Activated CD4-positive, alpha-beta T cell treated with anti-CD3 and anti-CD28 coated beads, Interleukin-2, amount 50 U/mL, for 48 hours (primary cell): ENCODE measurements at regions not wholly inside any gene's neighbourhood (a gene's known extent, or its start where the extent isn't known, plus 50 kb on each side); places are given as distances from the start of the nearest gene placed in this dataset.
"Not testable (repeated sequence)": the region's sequence is repeated elsewhere in the genome, so short reads cannot be mapped to it uniquely, and the experiment has no call there.

Experiments
- DNase-seq, 2 experiments: peaks; one replicate each; pipeline ENCODE4 v3.0.0-alpha.2; 2020

GRCh38 chr3:18593231-18593630 lies 168.1 kb upstream of the SATB1 start:
- DNase-seq: no peak

DNA sequence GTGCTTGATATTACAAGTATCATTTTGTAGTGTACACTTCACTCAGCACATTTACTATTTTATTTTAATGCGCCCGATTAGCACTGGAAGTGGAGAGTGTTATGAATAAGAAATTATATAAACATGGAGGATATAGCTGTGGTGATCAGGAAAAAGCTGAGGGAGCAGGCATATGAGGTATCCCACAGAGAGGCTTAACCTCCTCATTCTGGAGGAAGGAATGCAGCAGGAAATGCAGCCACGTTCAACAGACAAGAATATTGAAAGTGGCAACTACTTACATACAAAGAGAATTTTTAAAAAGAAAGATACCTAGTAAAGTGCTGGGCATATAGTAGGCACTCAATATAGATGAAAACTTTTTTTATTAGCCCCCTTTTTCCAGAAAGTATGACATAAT lies 166.0 kb upstream of the SATB1 start:
- no peak for DNase-seq

DNA sequence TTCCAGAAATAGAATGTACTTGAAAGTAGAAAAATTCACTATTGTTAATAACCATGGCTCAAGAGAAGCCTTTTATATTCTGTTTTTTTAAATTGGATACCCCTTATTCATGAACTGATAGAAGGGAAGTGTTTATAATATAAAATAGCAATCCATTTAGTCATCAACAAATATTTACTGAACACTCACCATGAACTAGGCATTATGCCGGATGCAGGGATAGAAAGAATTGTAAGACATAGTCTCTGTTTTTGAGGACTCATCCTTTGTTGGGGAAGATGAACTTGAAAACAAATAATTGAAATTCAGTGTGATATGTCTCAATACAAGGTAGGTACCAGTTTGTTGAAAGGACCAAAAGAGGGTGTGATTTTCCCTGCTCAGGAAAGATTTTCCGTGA lies 160.9 kb upstream of the SATB1 start:
- DNase-seq: no peak

DNA sequence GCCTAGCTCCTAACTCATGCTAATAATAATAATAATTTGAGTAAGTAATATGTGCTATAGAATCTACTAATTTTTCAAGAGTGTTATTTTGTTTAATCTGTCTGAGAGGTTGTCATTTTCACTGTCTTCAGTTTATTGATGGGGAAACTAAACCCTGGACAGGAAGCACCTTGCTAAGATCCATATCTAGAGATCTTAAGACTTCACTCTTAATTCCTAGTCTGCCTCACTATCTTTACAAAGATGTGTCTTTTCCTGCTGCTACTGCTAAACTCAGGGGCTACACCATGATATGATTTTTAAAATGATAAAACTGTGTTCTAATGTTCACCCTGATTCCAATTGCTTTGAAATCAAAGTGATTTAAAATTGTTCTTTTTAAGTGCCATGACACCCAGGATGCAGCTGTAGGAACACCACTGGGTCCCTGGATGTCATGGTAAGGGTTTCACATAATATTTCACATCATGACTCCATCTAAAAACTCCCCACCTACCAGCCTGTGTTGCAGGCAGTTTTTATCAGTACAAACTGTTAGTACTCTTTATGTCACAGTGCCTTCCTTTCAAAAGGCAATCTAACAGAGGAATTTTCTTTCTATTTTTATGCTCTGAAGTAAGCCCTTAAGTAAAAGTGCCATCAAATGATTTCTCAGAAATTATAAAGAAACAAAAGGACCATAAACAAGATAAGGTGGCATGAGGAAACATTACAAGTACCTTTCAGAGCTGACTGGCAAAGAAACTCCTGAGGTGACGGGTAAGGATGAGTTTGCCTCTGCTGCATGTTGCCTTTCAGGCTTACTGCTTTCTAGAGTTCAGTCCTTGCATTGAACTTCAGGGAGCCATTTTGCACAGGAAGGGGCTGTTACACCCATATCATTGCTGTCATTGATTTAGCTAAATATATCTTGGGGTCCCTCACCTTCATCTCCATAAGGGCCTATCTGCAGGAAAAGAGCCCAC lies 160.1 kb upstream of the SATB1 start:
- no peak for DNase-seq

DNA sequence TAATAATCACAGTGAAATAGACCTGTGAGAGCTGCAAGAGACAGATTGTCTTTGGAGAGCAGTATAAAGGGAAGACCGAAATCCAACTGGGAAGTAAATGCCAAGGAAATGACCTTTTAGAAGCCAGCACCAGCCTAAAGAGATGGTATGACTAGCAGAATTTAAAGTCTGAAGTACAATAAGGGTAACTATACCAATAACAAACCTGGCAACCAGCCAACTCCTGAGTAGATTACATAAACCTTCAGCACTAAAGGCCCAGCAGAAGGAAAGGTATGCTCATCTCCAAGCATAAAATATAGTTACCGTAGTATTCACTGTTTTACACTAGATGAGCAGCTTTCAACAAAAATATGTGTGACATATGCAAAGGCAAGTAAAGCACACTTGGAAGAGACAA lies 155.1 kb upstream of the SATB1 start:
- DNase-seq: no peak

DNA sequence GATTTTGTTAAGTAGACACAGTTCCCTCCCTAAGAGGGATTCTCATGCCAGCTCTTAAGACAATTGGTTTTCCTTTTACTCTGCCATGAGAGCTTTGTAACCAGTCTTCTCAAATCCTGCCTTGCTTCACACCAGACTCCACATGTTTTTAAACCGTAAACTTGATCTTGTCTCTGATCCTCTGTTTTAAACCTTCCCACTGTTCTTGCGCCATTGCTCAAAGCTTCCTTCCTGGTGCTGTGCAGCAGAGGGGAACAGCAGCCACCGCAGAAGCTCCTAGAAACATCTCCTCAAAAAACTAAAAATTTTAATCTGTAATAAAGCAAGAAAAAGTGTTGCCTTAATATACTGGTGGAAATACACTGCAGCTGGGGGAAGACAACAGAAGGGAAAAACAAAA lies 154.5 kb upstream of the SATB1 start:
- DNase-seq: no peak

DNA sequence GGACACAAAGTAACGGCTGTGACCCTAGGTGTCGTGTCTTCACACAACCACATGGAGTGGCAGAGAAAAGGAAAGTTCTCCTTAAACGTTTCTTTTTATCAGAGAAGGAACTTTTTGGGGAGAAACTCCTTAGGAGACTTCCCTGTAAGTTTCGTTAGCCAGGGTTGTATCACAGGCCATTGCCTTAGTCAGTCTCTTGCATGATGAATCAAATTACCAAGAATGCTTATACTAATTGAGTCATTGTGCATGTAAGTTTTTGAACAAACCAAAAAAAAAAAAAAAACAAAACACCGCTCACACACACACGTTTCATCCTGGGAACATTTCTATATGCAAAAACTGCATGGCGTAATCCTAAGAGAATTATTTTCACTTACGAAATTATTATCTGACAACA lies 150.4 kb upstream of the SATB1 start:
- no peak for DNase-seq

GRCh38 chr3:18572809-18573208 lies 147.7 kb upstream of the SATB1 start:
- DNase-seq: no peak

- no peak for DNase-seq
Measured at GRCh38 chr3:18567293-18567692, 142.2 kb upstream of the SATB1 start.

- no peak for DNase-seq
Measured at GRCh38 chr3:18562364-18563154, 137.4 kb upstream of the SATB1 start.

DNA sequence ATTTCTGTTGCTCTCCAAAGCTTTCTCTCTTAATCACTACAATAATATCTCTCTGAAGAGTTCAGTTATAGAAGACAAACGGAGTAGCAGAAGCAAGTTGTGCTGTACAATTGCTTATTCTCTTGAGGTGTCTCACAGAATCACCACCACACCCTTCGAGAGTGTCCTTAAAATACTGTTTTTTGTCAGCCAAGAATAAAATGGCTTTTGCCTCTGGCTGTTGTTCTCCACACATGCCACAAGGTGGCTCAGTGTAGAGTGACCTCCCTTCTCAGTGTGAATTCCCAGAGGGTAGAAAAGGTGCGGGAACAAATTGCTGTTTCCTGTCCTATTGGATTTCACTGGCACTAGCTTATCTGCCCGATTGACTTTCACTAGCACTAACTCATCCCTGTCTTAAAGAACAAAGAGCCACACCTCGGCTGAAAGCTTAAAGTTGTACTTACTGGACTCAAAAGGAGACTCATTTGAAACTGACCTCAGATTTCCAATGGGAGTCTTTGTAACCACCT lies 134.2 kb upstream of the SATB1 start:
- DNase-seq: peak; percentile 28 to 46

DNA sequence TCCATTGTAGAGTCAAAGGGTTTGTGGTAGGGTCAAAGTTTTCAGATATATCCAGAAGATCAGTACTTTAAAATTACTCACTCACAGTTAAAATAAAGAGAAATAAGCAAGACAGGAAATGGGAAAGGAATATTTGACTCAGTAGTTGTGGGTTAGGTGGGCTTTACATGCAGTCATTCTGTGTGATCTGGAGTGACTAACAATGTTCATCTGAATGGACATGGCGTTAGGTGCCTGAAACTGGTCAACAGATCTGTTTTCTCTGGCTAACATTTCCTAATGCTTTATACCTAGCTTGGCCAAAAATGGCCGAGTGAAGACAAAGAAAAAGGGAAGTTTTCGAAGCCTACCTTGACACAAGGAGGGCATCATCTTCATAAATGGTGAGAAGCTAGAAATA lies 133.4 kb upstream of the SATB1 start:
- peak in 1 of 2 experiments; percentile 19 for DNase-seq

GRCh38 chr3:18557216-18557615 lies 132.1 kb upstream of the SATB1 start:
- DNase-seq: no peak

DNA sequence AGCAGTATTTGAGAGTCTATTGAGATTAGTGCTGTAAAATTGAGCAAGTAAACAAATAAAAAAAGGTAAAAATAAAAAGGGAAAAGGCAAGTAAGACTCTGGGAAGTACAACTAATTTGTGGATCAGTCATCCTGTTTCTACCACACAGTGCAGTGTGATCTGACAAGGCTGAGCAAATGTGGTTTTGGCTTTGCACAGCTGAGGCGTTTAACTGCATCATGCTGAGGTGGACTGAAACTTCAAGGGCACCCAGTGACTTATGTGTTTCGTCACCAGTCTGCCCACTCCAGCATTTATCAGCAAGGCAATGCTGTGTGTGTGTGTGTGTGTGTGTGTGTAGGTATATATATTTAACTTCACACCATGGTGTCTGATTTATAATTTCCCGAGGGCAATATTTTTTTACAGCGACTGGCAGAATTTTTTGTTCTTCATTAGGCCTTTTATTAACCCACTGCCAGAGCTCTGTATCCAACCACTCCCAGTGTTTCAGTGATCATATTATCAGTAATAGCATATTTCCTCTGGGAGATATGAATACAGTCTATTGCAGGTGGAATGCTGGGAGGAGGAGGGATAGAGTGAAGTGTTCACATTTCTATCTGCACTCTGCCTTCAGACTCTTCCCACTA lies 131.5 kb upstream of the SATB1 start:
- DNase-seq: peak; percentile 74 to 83

GRCh38 chr3:18556001-18556408 lies 130.9 kb upstream of the SATB1 start:
- DNase-seq: peak; percentile 37 to 63

- not testable (repeated sequence) for DNase-seq
Measured at GRCh38 chr3:18552579-18553105, 127.5 kb upstream of the SATB1 start.

DNA sequence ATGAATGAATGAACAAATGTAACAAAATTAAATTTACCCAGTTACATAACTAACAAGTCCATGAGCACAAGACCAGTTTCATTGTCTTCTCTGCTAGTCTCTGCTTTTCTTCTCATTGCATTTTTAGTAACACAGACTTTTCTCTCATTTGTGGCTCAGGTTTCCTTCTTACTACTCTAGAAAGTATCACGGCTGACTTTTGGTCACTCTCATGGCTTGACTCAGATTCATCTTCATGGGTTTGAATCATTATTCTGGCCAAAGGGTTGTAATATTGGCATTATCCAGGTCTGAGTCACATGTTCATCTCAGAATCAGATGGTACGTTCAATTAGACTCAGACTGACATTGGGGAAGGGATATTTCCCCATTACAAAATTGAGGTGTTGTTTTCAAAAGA lies 121.5 kb upstream of the SATB1 start:
- no peak for DNase-seq

- no peak for DNase-seq
Measured at GRCh38 chr3:18544146-18544545, 119.0 kb upstream of the SATB1 start.

DNA sequence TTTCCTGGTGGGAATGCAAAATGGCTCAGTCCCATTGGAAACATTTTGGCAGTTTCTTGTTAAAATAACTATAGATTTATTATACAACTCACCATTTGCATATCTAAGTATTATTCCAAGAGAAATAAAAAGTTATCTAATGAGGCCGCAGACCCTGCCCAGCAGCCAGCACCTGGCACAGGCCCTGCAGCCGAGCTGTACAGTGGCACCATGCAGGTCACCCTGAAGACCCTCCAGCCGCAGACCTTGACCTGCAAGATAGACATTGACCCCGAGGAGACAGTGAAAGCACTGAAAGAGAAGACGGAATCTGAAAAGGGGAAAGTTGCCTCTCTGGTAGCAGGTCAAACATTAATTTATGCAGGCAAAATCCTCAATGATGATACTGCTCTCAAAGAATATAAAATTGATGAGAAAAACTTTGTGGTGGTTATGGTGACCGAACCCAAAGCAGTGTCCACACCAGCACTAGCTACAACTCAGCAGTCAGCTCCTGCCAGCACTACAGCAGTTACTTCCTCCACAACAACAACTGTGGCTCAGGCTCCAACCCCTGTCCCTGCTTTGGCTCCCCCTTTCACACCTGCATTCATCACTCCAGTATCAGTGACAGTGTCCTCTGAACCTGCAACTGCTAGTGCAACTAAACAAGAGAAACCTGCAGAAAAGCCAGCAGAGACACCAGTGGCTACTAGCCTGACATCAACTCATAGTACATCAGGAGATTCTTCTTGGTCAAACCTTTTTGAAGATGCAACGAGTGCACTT lies 113.5 kb upstream of the SATB1 start:
- no peak for DNase-seq

DNA sequence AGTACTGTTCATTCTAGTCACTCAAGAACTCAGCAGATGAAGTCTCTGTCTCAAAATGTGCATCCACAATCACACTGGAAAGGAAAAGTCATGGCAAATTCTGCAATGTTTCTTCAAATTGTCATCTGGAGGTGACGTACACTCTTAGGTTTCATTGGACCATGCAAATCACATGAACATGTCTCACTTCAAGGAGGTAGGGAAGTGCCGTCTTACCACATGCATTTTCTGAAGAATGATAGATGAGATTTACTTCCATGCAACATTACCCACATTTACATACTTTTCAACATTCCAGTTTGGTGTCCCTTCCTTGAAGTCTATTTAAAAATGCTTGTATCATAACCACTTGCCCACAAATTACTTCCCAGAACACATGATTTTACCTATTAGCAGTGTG lies 107.9 kb upstream of the SATB1 start:
- no peak for DNase-seq

- DNase-seq: no peak
Measured at GRCh38 chr3:18531662-18532061, 106.5 kb upstream of the SATB1 start.

DNA sequence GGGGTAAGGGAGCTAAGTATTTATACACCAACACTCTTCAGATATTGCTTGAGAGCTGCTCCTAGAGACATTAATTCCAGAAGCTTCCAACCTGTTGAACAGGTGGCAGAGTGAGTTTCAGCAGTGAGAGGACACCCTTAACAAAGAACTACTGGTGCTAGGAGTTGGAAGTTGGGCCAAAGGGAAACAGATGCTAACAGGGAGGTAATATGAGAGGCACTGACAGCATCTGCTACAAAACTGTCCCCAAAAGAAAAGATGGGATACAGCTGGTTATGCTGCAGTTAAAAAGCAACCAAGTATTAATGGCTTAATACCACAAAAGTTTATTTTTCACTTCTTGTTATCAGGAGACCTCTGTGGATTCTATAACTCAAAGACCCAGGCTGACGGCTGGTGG lies 104.5 kb upstream of the SATB1 start:
- DNase-seq: no peak
